HS-5 (cell line): ENCODE measurements at regions not wholly inside any gene's neighbourhood (a gene's known extent, or its start where the extent isn't known, plus 50 kb on each side); places are given as distances from the start of the nearest gene placed in this dataset.
"Not testable (repeated sequence)": the region's sequence is repeated elsewhere in the genome, so short reads cannot be mapped to it uniquely, and the experiment has no call there.

Source experiments
- DNase-seq: peaks from one replicate; pipeline ENCODE4 v3.0.0-alpha.2; 2012; ENCODE audit warnings: low read depth

- DNase-seq = no peak
Observed at GRCh38 chr5:56659971-56660370, 155.4 kb upstream of the MAP3K1 start.

- DNase-seq = no peak
Observed at GRCh38 chr5:56658972-56659371, 156.4 kb upstream of the MAP3K1 start.

- no peak for DNase-seq
Observed at GRCh38 chr5:56656846-56657726, 158.3 kb upstream of the MAP3K1 start.

- DNase-seq = no peak
Observed at GRCh38 chr5:56651893-56652292, 163.5 kb upstream of the MAP3K1 start.

GRCh38 chr5:56650386-56650785 lies 165.0 kb upstream of the MAP3K1 start:
- DNase-seq = no peak

GRCh38 chr5:56649569-56649968 lies 165.8 kb upstream of the MAP3K1 start:
- DNase-seq = no peak

- DNase-seq = no peak
Observed at GRCh38 chr5:56648460-56649034, 166.8 kb upstream of the MAP3K1 start.

GRCh38 chr5:56647099-56647850 lies 168.1 kb upstream of the MAP3K1 start:
- DNase-seq = no peak

- DNase-seq = no peak
Observed at GRCh38 chr5:56641635-56642260, 173.6 kb upstream of the MAP3K1 start.

- DNase-seq = no peak
Observed at GRCh38 chr5:56640763-56641406, 174.5 kb upstream of the MAP3K1 start.

GRCh38 chr5:56639476-56639875 lies 175.9 kb upstream of the MAP3K1 start:
- DNase-seq = no peak

- DNase-seq = no peak
Observed at GRCh38 chr5:56638768-56639238, 176.5 kb upstream of the MAP3K1 start.

GRCh38 chr5:56638061-56638621 lies 177.2 kb upstream of the MAP3K1 start:
- DNase-seq = no peak

- DNase-seq = no peak
Observed at GRCh38 chr5:56637321-56637920, 177.9 kb upstream of the MAP3K1 start.

GRCh38 chr5:56633950-56634349 lies 181.4 kb upstream of the MAP3K1 start:
- no peak for DNase-seq

GRCh38 chr5:56632939-56633338 lies 182.4 kb upstream of the MAP3K1 start:
- no peak for DNase-seq

GRCh38 chr5:56632199-56632598 lies 183.2 kb upstream of the MAP3K1 start:
- no peak for DNase-seq

- DNase-seq = no peak
Observed at GRCh38 chr5:56631719-56632118, 183.6 kb upstream of the MAP3K1 start.

GRCh38 chr5:56628616-56629015 lies 186.7 kb upstream of the MAP3K1 start:
- DNase-seq = not testable (repeated sequence)

GRCh38 chr5:56625541-56625940 lies 189.8 kb upstream of the MAP3K1 start:
- peak; percentile 86 for DNase-seq

- no peak for DNase-seq
Observed at GRCh38 chr5:56624751-56625150, 190.6 kb upstream of the MAP3K1 start.
